G401.6 (cell line): ENCODE measurements at regions not wholly inside any gene's neighbourhood (a gene's known extent, or its start where the extent isn't known, plus 50 kb on each side); places are given as distances from the start of the nearest gene placed in this dataset.
"Not testable (repeated sequence)": the region's sequence is repeated elsewhere in the genome, so short reads cannot be mapped to it uniquely, and the experiment has no call there.

Experiments
- FAIRE-seq: peaks from 2 replicates; lab custom pipeline; 2012; peaks lifted over from hg19 to GRCh38; lab: Jason Lieb, UNC

- FAIRE-seq: not testable (repeated sequence)
These were observed 1226.8 kb downstream of the AACS start for GRCh38 chr12:126291987-126292386.

GRCh38 chr12:126295652-126296051, 1230.4 kb downstream of the AACS start:
- no peak for FAIRE-seq

GRCh38 chr12:126309278-126309677, 1244.0 kb downstream of the AACS start:
- no peak for FAIRE-seq

GRCh38 chr12:126312457-126312856, 1247.2 kb downstream of the AACS start:
- FAIRE-seq: no peak

- no peak for FAIRE-seq
These were observed 1251.2 kb downstream of the AACS start for GRCh38 chr12:126316411-126316810.

- no peak for FAIRE-seq
These were observed 1272.6 kb downstream of the AACS start for GRCh38 chr12:126337556-126338441.

GRCh38 chr12:126342866-126343265, 1277.6 kb downstream of the AACS start:
- FAIRE-seq: no peak

GRCh38 chr12:126343321-126343720, 1278.1 kb downstream of the AACS start:
- FAIRE-seq: no peak

- no peak for FAIRE-seq
These were observed 1280.9 kb downstream of the AACS start for GRCh38 chr12:126346087-126346486.

- FAIRE-seq: no peak
These were observed 1282.2 kb downstream of the AACS start for GRCh38 chr12:126347421-126347820.

- FAIRE-seq: no peak
These were observed 1284.1 kb downstream of the AACS start for GRCh38 chr12:126349383-126349782.

- FAIRE-seq: no peak
These were observed 1288.4 kb downstream of the AACS start for GRCh38 chr12:126353604-126354003.

- FAIRE-seq: no peak
These were observed 1289.4 kb downstream of the AACS start for GRCh38 chr12:126354633-126355032.

GRCh38 chr12:126355346-126355745, 1290.1 kb downstream of the AACS start:
- FAIRE-seq: no peak

GRCh38 chr12:126358806-126359205, 1293.6 kb downstream of the AACS start:
- no peak for FAIRE-seq

- no peak for FAIRE-seq
These were observed 1294.0 kb downstream of the AACS start for GRCh38 chr12:126359216-126359615.

GRCh38 chr12:126361804-126362203, 1296.6 kb downstream of the AACS start:
- no peak for FAIRE-seq

- no peak for FAIRE-seq
These were observed 1297.3 kb downstream of the AACS start for GRCh38 chr12:126362493-126362892.

GRCh38 chr12:126362964-126363363, 1297.7 kb downstream of the AACS start:
- no peak for FAIRE-seq

- no peak for FAIRE-seq
These were observed 1304.5 kb downstream of the AACS start for GRCh38 chr12:126369487-126370463.

GRCh38 chr12:126383506-126383905, 1318.3 kb downstream of the AACS start:
- no peak for FAIRE-seq

- no peak for FAIRE-seq
These were observed 1318.9 kb downstream of the AACS start for GRCh38 chr12:126384026-126384564.

- no peak for FAIRE-seq
These were observed 1320.5 kb downstream of the AACS start for GRCh38 chr12:126385785-126386184.
